Left lung (tissue), 4 donors: ENCODE measurements at regions not wholly inside any gene's neighbourhood (a gene's known extent, or its start where the extent isn't known, plus 50 kb on each side); places are given as distances from the start of the nearest gene placed in this dataset.
A peak's percentile ranks its signal among the peaks of the same experiment; 100 is the strongest.

Source experiments
- ATAC-seq: fragments of 200-7000 bp; cut with Tn5 transposase; one replicate; pipeline ENCODE4 v1.9.1; 2020; ENCODE audit warnings: moderate library complexity
- DNase-seq, 4 donors: peaks; one replicate each; pipeline ENCODE4 v3.0.0-alpha.2; 2013 to 2020
- H3K27ac ChIP-seq, 2 donors: fragments of 200-600 bp; sonication (generic) in 1 of 2; one replicate each; pipeline versions ENCODE4 v1.5.0 to v1.8.0; 2020 to 2021
- H3K27me3 ChIP-seq, 2 donors: fragments of 200-600 bp; sonication (generic) in 1 of 2; one replicate each; pipeline versions ENCODE4 v1.5.0 to v1.8.0; 2020 to 2021
- H3K36me3 ChIP-seq, 2 donors: fragments of 200-600 bp; sonication (generic) in 1 of 2; one replicate each; pipeline versions ENCODE4 v1.5.0 to v1.8.0; 2020 to 2021
- H3K4me1 ChIP-seq, 2 donors: fragments of 200-600 bp; one replicate each; pipeline ENCODE4 v1.8.0; 2021
- H3K4me3 ChIP-seq, 2 donors: fragments of 200-600 bp; sonication (generic) in 1 of 2; one replicate each; pipeline versions ENCODE4 v1.5.0 to v1.8.0; 2020 to 2021; ENCODE audit warnings: mild to moderate bottlenecking in 1 of 2
- H3K9me3 ChIP-seq, 2 donors: fragments of 200-600 bp; sonication (generic) in 1 of 2; one replicate each; pipeline versions ENCODE4 v1.5.0 to v1.8.0; 2020 to 2021
- intact Hi-C, 2 donors: fragments of 100-400 bp; cut with DNase I; formaldehyde crosslinking; loops; one replicate each; pipeline versions ENCODE4 v1.11.2 to v1.14.2; 2022
- TF ChIP-seq, protein P1 (sequence below), 2 donors: fragments of 200-600 bp; sonication (generic) in 1 of 2; IDR thresholded peaks; one replicate each; pipeline versions ENCODE4 v1.5.0 to v1.8.0; 2021; ENCODE audit warnings: antibody characterized with exemption in 2 of 2
- donor health status: DM: no; HTN: yes; CAD: no.
- donor health status: DM: no; HTN: no; CAD: no.

- DNase-seq (no peak), ATAC-seq (no peak)
- TF ChIP-seq, protein P1, sequence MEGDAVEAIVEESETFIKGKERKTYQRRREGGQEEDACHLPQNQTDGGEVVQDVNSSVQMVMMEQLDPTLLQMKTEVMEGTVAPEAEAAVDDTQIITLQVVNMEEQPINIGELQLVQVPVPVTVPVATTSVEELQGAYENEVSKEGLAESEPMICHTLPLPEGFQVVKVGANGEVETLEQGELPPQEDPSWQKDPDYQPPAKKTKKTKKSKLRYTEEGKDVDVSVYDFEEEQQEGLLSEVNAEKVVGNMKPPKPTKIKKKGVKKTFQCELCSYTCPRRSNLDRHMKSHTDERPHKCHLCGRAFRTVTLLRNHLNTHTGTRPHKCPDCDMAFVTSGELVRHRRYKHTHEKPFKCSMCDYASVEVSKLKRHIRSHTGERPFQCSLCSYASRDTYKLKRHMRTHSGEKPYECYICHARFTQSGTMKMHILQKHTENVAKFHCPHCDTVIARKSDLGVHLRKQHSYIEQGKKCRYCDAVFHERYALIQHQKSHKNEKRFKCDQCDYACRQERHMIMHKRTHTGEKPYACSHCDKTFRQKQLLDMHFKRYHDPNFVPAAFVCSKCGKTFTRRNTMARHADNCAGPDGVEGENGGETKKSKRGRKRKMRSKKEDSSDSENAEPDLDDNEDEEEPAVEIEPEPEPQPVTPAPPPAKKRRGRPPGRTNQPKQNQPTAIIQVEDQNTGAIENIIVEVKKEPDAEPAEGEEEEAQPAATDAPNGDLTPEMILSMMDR (IDR thresholded peaks at IDR 0.05) = no peak
- Histone ChIP-seq H3K9me3 (no peaks in the 10 kb centered on the region), H3K4me1 (no peaks in the 10 kb centered on the region), H3K27ac (no peak overlapping the region), H3K4me3 (no peak overlapping the region), H3K27me3 (no peaks in the 10 kb centered on the region), H3K36me3 (no peaks in the 10 kb centered on the region)
- intact Hi-C loops = no loop called here
Observed at GRCh38 chr4:31896349-31896748, 1176.2 kb downstream of the PCDH7 start.

DNA sequence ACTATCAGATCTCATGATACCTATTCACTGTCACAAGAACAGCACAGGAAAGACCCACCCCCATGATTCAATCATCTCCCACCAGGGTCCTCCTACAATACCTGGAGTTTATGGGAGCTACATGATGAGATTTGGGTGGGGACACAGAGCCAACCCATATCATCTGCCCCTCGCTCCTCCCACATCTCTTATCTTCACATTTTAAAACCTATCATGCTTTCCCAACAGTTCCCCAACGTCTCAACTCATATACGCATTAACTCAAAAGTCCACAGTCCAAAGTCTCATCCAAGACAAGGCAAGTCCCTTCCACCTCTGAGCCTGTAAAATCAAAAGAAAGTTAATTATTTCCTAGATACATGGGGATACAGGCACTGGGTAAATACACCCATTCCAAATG lies 1185.2 kb downstream of the PCDH7 start:
- ATAC-seq (no peak), DNase-seq (no peak)
- intact Hi-C loops = no loop called here
- H3K4me3 ChIP-seq = no peak overlapping the region
- H3K9me3 ChIP-seq = no peaks in the 10 kb centered on the region
- H3K27ac ChIP-seq = no peak overlapping the region
- TF ChIP-seq, protein P1 (IDR thresholded peaks at IDR 0.05) = no peak
- no peaks in the 10 kb centered on the region for H3K36me3 ChIP-seq
- H3K4me1 ChIP-seq = no peaks in the 10 kb centered on the region
- no peaks in the 10 kb centered on the region for H3K27me3 ChIP-seq

DNA sequence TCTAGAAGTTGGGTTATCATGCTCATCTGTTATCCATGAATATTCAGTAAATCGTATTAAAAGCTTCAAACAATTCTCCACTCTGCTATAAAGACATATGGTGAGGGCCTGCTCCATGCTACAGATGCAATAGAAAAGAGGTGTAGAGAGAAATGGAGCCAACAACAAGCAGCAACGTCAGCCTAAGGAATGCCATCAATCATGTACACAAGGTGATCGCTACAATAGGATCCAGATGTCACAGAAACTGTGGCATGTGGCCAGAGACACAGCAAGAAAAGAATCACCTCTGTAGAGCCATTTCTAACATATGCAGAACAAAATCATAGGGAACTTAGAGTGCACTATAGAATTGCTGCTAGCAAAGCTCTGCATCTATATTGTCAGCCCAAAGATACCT lies 1188.1 kb downstream of the PCDH7 start:
- TF ChIP-seq, protein P1 (IDR thresholded peaks at IDR 0.05) = no peak
- no peak for ATAC-seq

GRCh38 chr4:31917334-31917733 lies 1197.2 kb downstream of the PCDH7 start:
- Histone ChIP-seq H3K9me3 (peaks cover 0 to 14% of the 10 kb centered on the region in 2 donors), H3K4me3 (no peak overlapping the region), H3K4me1 (no peaks in the 10 kb centered on the region), H3K27ac (no peak overlapping the region), H3K27me3 (no peaks in the 10 kb centered on the region), H3K36me3 (no peaks in the 10 kb centered on the region)
- DNase-seq (no peak), ATAC-seq (no peak)
- TF ChIP-seq, protein P1 (IDR thresholded peaks at IDR 0.05) = no peak
- intact Hi-C loops = no loop called here

More for the DNA sequence above, 1188.1 kb downstream of the PCDH7 start:
- Histone ChIP-seq H3K27me3 (no peaks in the 10 kb centered on the region), H3K4me3 (no peak overlapping the region), H3K4me1 (no peaks in the 10 kb centered on the region), H3K27ac (no peak overlapping the region), H3K9me3 (no peaks in the 10 kb centered on the region), H3K36me3 (no peaks in the 10 kb centered on the region)
- no peak for DNase-seq
- intact Hi-C loops = no loop called here

- no peak for ATAC-seq
- intact Hi-C loops = no loop called here
- no peaks in the 10 kb centered on the region for H3K4me1 ChIP-seq
- TF ChIP-seq, protein P1 (IDR thresholded peaks at IDR 0.05) = no peak
- no peaks in the 10 kb centered on the region for H3K27me3 ChIP-seq
- H3K9me3 ChIP-seq = peaks cover 0 to 14% of the 10 kb centered on the region in 2 donors
- DNase-seq = peak in 1 of 4 donors; percentile 8
- H3K36me3 ChIP-seq = no peaks in the 10 kb centered on the region
- H3K4me3 ChIP-seq = no peak overlapping the region
- no peak overlapping the region for H3K27ac ChIP-seq
Observed at GRCh38 chr4:31918891-31919290, 1198.7 kb downstream of the PCDH7 start.
